IPS-18c (cell line): ENCODE measurements at regions not wholly inside any gene's neighbourhood (a gene's known extent, or its start where the extent isn't known, plus 50 kb on each side); places are given as distances from the start of the nearest gene placed in this dataset.

Experiments used
- H3K4me3 ChIP-seq: 2 replicates; pipeline ENCODE4 v1.7.0; 2013; ENCODE audit warnings: low read depth, mild to moderate bottlenecking, low read length, moderate library complexity; ENCODE audit not compliant: insufficient read depth
- H3K9me3 ChIP-seq: one replicate; pipeline ENCODE4 v1.6.1; 2013; ENCODE audit warnings: mild to moderate bottlenecking, low read length, moderate library complexity; ENCODE audit not compliant: control insufficient read depth, insufficient read depth

GRCh38 chr4:41460641-41461040 is 77.3 kb upstream of the LIMCH1 start:
- no peak overlapping the region for H3K4me3 ChIP-seq
- H3K9me3 ChIP-seq, result no peaks in the 10 kb centered on the region

GRCh38 chr4:41461780-41462307 is 76.1 kb upstream of the LIMCH1 start:
- no peaks in the 10 kb centered on the region for H3K9me3 ChIP-seq
- H3K4me3 ChIP-seq, result no peak overlapping the region

- Histone ChIP-seq H3K4me3 (no peak overlapping the region), H3K9me3 (no peaks in the 10 kb centered on the region)
These were observed 72.7 kb upstream of the LIMCH1 start for GRCh38 chr4:41465146-41465761.

- Histone ChIP-seq H3K4me3 (no peak overlapping the region), H3K9me3 (no peaks in the 10 kb centered on the region)
These were observed 71.7 kb upstream of the LIMCH1 start for GRCh38 chr4:41466249-41466648.

- no peaks in the 10 kb centered on the region for H3K9me3 ChIP-seq
- H3K4me3 ChIP-seq, result no peak overlapping the region
These were observed 69.8 kb upstream of the LIMCH1 start for GRCh38 chr4:41468122-41468521.

- no peaks in the 10 kb centered on the region for H3K9me3 ChIP-seq
- no peak overlapping the region for H3K4me3 ChIP-seq
These were observed 66.6 kb upstream of the LIMCH1 start for GRCh38 chr4:41471126-41472071.

- no peaks in the 10 kb centered on the region for H3K9me3 ChIP-seq
- H3K4me3 ChIP-seq, result no peak overlapping the region
These were observed 65.9 kb upstream of the LIMCH1 start for GRCh38 chr4:41472081-41472480.

GRCh38 chr4:41473176-41473575 is 64.8 kb upstream of the LIMCH1 start:
- no peaks in the 10 kb centered on the region for H3K9me3 ChIP-seq
- H3K4me3 ChIP-seq, result no peak overlapping the region

GRCh38 chr4:41475402-41475801 is 62.6 kb upstream of the LIMCH1 start:
- H3K9me3 ChIP-seq, result no peaks in the 10 kb centered on the region
- no peak overlapping the region for H3K4me3 ChIP-seq

GRCh38 chr4:41476310-41476885 is 61.6 kb upstream of the LIMCH1 start:
- Histone ChIP-seq H3K4me3 (no peak overlapping the region), H3K9me3 (no peaks in the 10 kb centered on the region)

GRCh38 chr4:41477181-41477905 is 60.6 kb upstream of the LIMCH1 start:
- Histone ChIP-seq H3K9me3 (no peaks in the 10 kb centered on the region), H3K4me3 (no peak overlapping the region)

GRCh38 chr4:41478518-41478917 is 59.4 kb upstream of the LIMCH1 start:
- Histone ChIP-seq H3K4me3 (no peak overlapping the region), H3K9me3 (no peaks in the 10 kb centered on the region)

GRCh38 chr4:41480896-41481311 is 57.1 kb upstream of the LIMCH1 start:
- Histone ChIP-seq H3K4me3 (no peak overlapping the region), H3K9me3 (no peaks in the 10 kb centered on the region)

- no peaks in the 10 kb centered on the region for H3K9me3 ChIP-seq
- no peak overlapping the region for H3K4me3 ChIP-seq
These were observed 54.2 kb upstream of the LIMCH1 start for GRCh38 chr4:41483771-41484170.

- Histone ChIP-seq H3K4me3 (no peak overlapping the region), H3K9me3 (no peaks in the 10 kb centered on the region)
These were observed 52.9 kb upstream of the LIMCH1 start for GRCh38 chr4:41485041-41485440.

- H3K4me3 ChIP-seq, result no peak overlapping the region
- H3K9me3 ChIP-seq, result peaks cover 3% of the 10 kb centered on the region
These were observed 50.0 kb upstream of the LIMCH1 start for GRCh38 chr4:41487868-41488440.
